M059J (cell line): ENCODE measurements at regions not wholly inside any gene's neighbourhood (a gene's known extent, or its start where the extent isn't known, plus 50 kb on each side); places are given as distances from the start of the nearest gene placed in this dataset.
A peak's percentile ranks its signal among the peaks of the same experiment; 100 is the strongest.
"Not testable (repeated sequence)": the region's sequence is repeated elsewhere in the genome, so short reads cannot be mapped to it uniquely, and the experiment has no call there.

Experiments
- DNase-seq: peaks from one replicate; pipeline ENCODE4 v3.0.0-alpha.2; 2012; ENCODE audit warnings: low read depth

DNA sequence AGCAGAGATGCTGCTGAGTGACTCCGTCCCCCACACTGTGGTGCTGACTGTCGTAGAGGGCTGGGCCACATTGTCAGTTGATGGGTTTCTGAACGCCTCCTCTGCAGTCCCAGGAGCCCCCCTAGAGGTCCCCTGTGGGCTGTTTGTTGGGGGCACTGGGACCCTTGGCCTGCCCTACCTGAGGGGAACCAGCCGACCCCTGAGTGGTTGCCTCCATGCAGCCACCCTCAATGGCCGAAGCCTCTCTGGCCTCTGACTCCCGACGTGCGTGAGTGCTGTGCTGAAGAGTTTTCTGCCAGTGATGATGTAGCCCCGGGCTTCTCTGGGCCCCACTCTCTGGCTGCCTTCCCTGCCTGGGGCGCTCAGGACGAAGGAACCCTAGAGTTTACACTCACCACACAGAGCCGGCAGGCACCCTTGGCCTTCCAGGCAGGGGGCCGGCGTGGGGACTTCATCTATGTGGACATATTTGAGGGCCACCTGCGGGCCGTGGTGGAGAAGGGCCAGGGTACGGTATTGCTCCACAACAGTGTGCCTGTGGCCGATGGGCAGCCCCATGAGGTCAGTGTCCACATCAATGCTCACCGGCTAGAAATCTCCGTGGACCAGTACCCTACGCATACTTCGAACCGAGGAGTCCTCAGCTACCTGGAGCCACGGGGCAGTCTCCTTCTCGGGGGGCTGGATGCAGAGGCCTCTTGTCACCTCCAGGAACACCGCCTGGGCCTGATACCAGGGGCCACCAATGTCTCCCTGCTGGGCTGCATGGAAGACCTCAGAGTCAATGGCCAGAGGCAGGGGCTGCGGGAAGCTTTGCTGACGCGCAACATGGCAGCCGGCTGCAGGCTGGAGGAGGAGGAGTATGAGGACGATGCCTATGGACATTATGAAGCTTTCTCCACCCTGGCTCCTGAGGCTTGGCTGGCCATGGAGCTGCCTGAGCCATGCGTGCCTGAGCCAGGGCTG, 181.1 kb downstream of the TBC1D2B start:
- not testable (repeated sequence) for DNase-seq

DNA sequence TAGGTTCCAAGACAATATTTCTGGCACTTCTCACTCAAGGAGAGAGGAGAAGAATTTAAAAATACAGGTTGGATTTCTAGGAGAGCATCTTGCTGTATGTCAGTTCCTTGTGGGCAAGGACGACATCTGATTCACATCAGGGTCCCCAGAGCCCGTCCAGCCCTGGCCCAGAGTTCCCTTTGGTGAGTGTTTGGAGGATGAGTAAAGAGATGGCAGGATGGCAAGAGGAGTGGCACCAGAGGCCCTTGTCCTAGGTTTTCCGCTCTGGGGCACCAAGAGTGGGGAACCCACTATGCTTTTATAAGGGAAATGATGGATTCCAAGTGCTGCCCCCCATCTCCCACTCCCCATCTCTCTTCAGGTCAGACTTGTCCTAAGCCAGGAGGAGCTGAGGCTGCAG, 181.8 kb downstream of the TBC1D2B start:
- DNase-seq: no peak

DNA sequence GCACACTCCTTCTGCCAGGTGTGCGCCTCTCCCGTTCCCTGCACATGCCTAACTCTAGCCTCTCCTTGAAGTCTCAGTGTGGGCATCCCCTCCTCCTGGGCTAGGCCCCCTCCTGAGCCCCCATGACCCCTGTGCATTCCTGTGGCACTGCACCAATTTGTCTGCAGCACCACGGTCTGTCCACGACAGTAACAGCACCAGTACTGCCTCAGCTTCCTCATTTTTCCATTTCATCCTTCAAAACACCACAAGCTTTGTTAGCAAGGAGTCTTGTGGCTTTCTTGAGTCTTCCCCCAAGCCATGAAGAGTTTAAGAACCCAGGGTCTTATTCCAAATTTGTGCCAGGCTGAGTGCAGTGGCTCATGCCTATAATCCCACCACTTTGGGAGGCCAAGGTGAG, 182.4 kb downstream of the TBC1D2B start:
- not testable (repeated sequence) for DNase-seq

DNA sequence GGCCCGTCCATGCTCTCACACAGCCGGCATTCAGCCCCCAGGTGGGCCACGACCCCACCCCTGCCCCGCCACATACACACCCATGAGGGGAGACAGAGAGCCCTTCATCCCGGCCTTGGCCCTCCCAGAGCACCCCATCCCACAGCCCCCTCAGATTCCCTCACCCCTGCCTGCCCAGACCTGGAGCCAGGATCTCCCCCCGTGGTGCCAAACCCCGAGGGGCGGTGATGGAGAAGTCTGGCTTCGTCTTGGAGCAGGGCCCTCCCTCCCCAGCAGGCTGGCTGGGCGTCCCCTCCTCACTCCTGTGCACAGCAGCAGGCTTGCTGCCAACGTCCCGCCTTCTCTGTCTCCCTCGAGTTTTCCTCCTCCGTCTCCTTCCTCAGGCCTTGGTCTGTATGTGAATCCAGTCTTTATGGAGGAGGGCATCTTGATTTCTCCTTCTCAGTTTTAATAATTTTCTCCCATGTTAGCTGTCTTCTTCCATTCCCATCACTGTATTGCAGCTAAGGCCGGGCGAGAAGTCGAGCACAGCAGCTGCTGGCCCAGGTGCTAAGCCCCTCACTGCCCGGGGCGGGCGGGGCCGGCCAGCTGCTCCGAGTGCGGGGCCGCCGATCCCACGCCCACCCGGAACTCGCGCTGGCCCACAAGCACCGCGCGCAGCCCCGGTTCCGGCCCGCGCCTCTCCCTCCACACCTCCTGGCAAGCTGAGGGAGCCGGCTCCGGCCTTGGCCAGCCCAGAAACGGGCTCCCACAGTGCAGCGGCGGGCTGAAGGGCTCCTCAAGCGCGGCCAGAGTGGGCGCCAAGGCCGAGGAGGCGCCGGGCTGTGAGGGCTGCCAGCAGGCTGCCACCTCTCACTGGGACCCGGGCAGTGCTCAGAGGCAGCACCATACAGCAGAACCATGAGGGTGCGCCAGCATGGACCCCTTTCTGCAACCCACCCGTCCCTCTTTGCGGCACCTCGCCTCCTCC, 183.6 kb downstream of the TBC1D2B start:
- not testable (repeated sequence) for DNase-seq

DNA sequence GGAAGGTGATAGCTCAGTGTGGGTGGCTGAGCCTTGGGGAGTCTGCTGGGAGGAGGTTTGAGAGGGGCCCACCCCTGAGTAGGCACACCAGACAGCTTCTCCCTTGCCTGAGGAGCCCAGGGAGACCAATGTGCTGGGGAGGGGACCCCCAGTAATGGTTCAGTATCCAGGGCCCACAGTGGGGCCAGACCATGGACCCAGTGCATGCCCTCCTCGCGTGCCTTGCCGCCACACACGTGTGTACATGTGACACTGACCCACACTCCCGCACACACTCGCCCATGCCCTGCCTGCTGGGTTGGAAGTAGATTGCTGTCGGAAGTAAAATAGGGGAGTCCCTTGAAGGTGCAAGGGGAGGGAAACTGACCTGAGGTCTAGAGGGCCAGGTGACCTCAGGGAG, 184.3 kb downstream of the TBC1D2B start:
- not testable (repeated sequence) for DNase-seq

DNA sequence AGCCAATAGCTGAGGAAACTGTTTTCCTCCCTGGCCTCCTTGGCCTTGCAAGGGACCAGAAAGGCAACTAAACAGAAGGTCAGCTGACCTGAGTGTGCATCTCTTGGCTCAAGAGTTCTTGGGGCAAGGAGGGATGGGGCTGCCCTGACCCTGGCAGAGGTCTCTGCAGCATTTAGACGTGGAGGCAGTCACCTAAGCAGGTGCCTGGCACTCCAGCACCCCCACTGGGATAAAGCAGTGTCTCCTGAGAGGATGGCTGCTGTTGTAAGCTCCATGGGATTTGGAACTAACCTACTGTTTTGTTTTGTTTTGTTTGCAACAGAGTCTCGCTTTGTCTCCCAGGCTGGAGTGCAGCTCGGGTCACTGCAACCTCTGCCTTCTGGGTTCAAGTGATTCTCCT, 185.2 kb downstream of the TBC1D2B start:
- no peak for DNase-seq

DNA sequence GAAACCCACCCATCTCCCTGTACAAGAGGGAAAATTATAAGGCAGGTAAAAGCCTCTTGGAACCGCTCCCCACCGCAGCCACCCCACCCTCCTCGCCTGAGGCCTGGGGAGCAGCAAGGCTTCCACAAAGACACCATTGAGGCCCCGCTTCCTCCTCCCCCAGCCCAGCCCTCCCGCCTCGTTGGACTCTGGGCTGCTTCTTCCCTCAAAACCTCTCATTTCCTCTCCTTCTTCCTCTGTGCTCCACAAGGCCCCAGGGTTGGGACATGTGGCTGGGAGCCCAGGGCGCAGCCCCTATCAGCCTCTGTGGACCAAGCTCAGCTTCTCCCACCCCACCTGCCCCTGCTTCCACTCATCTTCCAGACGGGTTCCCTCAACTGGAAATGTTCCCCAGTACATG, 185.6 kb downstream of the TBC1D2B start:
- not testable (repeated sequence) for DNase-seq

DNA sequence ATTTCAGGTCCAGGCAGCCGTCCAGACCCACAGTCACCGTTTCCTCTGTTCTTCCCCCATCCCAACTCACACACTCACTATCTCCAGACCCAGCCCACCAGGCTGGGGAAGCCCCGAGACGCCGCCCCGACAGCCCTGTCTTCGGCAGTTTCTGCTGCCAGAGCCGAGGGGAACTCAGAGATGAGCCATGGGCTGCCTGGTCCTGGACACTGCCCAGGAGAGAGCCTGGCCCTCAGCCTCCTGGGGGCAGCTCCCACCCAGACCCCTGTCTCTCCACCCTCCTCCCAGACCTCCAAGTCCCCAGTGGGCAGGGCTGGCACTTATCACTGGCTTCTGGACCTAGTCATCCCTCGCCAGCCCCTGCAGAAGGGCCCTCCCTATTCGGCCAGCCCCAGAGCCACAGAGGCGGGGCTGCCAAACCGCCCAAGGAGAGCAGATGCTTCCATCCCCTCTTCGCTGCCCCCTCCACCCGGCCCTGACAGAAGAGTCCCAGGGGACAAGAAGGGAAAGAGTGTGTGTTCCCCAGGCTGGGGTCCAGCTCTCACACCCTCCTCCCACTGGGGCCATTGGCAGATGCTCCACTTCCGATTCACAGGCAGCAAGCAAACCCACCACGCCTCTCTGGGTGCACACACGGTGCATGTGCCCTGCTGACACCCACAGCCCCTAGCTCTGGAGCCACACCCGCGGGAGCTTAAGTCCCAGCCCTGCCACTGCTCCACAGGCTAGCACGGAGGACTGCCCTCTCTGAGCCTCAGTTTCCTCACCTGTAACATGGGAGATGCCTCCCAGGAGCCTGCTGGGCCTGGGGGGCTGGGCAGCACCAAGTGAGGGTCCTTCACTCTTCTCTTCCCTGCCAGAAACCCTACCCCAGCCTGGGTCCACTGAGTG, 186.4 kb downstream of the TBC1D2B start:
- DNase-seq: not testable (repeated sequence)

DNA sequence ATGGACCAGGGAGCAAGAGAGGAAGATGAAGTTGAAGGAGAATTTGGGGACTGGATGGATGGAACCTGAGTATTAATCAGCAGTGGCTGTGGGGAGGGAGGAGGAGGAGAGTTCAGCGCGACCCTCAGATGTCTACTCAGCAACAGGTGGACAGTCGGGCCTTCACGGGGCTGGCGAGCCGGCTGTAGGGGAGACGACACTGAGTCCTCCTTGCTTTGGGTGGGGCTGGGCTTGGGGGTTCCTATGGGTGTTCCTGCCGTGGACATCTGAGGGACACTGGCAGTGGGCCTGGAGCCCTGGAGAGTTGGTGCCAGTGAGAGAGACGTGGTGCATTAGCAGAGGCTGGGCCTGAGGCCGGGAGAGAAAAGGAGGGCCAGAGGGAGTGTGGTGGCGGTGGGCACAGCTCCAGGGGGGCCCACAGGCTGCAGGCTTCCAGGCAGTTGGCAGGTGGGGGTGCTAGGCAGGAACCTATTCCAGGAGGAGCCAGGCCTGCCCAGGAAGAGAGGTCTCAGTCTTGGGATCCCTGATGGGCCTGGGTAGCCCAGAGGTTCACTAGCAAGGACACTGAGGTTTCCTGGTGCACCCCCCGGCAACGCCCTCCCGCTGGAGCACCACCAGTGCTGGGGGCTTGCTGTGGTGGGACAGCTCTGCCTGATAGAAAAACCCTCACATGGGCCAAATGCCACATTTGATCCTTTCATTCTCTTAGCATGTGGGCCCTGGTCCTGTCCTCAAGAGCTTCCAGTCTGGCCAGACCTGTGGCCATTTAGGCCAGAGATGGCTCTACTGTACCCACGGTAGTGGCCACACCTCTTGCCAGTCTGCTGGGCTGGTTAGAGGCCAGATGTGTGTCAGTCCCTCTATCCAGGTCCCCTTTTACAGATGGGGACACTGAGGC, 187.4 kb downstream of the TBC1D2B start:
- not testable (repeated sequence) for DNase-seq

DNA sequence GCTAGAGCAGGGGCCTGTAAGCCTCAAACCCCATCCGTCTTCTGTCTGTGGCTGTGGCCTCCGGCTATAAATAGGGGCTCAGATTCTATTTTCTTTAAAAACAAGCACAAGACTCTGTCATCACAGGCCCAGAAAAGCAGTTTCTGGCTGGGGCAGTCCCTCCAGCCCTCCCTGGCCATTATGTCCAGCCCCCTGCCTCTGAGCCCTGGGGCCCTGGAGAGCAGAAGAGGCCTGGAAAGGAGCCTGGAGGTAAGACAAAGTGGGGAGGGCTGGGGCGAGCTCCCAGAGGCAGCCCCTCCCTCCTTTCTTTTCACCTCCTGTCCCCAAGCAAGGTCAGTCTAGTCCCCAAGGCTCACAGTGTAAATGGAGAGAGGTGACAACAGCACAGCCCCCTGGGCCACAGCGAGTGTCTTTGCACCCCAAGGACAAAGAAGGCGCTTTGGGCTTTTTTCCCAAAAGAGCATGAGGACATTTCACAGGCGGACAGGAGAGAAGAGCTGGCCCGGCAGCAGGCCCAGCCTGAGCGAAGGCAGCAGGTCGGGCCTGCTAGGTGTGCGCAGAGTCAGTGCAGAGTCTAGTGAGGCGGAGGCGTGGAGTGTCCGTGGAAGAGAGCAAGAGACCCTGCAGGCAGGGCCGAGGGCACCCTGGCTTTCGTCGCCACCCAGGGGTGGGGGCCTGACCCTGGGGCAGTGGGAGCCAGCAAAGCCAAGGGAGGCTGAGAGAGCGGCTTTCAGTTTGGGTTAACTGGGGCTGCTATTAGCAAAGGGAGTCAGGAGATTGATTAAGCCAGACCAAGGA, 188.3 kb downstream of the TBC1D2B start:
- DNase-seq: peak; percentile 21

DNA sequence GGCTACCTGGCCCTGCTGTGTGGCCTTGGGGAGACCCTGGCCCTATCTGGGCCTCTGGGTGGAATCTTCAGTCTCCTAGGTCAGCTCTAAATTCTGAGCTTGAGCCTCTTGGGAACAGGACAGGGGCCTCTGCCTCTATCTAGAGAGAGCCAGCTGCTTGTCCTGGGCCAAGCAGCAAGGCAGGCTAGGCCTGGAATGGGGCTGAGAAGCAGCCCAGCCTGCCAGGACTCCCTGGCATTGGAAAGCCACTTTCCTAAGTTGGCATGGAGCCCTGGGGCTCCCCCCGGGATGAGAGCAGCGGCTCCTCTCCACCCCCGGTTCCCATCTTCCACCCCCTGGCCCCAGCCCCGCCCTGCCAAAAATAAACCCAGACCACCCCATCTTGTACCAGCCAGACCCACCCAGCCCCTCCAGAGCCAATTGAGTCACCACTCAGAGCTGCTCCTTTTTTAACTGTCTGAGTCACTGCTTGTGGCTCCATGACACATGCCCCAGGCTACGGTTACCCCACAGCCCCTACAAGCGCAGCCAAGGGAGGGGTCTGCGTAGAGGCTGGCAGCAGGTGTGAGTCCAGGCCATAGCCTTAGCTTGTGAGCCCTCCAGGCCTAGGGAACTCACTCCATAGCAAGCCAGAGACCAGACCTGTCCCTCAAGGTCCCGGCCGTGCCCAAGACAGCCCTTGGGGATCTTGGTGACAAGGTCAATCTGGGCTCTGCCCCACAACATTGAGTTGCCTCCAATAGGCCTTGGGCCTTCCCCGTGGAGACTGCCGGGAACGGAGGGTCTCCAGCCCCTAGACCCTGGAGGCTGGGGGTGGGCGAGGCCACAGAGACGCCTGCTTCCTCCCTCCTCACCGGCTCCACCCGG, 189.7 kb downstream of the TBC1D2B start:
- not testable (repeated sequence) for DNase-seq

DNA sequence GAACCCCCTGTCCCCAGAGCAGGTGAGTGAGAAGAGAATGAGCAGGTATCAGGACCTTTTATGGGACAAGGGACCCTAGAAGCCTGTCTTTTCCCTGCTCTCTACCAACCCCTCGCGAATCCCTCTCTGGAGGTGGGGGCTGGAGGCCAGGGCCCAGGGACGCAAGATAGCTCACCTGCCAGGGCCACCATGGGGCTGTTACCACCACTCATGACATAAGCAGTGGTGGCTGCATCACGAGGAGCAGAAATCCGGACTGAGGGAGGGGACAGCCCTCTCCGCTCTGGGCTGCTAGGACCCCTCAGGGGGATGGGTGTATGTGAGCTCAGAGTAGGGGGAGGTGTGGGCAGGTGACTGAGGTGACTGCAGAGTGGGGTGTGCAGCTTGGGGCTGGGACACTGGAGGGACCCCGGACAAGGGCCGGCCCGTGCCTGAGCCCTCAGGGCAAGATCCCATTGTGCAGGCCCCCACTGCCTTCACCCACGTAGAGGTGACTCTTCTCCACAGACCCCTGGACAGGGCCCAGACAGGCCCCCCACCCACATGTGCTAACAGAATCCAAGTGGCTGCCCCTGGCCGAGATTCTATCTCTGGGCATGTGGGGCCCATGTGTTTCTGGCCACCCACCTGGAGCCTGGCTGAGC, 190.6 kb downstream of the TBC1D2B start:
- DNase-seq: no peak

DNA sequence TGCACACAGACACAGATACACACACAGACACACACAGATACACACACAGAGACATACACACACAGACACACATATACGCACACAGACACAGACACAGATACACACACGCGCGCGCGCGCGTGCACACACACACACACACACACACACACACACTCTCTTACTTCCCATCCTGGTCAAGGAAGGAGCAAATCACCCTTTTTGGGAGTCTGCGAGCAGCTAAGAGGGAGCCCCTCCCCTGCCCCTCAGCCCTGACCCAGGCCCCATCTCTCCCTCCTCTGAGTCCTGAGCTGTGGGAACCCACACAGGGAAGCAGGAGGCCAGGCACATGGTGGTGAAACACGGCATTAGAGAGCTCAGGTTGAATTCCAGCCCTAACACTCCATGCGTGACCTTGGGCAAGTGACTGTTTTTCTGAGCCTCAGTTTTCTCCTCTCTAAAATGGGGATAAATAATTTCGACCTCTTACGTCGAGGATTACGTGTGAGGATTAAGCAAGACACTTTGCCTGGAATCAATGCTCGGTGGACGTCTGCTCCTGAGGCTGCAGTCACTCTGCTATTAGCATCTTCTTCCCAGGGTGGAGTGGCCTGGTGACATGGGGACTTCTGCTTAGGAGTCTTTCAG, 191.5 kb downstream of the TBC1D2B start:
- not testable (repeated sequence) for DNase-seq

DNA sequence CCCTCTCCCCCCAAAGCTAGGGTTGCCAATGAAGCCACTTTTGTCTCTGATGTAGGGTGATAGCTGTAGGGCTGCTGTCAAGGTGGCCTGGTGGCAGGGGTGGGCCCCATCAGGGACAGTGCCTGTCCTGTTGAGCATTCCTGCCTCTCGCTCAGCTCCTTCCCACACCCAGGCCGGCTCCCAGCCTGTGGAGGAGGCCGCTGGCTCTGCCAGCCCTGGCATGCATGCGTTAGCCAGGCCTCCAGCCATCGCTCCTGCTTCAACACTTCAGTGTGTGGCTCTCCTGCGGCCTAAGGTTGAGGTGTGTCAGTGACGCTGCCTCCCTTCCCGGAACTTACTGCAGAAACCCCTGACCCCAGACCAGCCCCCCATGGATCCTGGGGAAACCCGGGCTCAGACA, 194.5 kb downstream of the TBC1D2B start:
- DNase-seq: not testable (repeated sequence)

DNA sequence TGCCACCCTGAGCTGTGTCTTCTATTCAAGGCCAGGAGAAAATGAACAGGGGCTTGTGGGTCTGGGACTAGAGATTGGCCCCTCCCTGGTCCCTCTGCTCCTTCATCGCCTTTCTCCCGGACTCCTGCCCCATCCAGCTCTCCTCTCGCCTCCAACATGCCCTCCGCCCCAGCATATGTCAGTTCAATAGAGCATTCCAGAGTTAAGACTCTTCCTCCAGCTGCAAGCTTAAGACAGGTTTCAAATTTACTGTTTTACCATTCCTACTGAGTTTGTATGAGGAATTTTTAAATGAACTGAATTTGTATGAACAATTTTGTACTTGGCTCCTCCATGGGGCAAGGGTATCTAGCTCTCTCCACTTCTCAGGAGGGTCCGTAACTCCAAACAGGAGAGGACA, 195.6 kb downstream of the TBC1D2B start:
- DNase-seq: no peak

DNA sequence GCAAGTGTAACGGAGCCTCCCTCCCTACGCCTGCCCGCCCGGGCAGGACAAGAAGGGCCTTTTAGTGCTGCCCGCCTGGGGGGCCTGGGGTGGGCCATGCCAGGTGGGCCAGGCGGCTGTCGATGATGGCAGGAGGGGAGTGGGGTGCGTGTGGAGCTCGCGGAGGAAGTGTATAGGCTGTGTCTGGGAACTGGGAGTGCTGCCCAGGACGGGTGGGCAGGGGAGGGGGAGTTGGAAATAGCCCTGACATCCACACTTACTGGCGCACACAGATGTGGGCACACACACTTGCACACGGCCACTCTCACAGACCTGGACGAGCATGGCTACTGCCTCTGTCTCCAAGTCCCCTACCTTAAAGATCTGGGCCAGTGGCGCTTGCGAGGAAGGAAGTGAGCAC, 196.0 kb downstream of the TBC1D2B start:
- DNase-seq: not testable (repeated sequence)

DNA sequence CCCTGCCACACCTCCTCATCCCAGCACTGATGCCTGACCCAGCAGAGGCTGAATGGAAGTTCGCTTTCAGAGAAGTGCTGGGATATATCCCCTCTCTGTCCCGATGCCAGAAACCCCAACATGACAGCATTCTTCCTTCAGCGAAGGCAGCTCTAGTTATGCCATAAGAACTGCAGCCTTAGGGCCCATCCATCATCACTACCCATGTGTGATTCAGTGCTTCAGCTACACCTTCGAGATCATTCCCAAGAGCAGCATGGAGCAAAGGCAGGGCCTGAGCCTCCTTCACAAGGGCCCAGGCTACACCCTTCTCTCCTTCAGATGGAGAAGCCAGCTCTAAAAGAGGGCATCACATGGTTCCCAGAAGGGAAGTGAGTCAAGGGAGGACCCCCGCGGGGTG, 198.0 kb downstream of the TBC1D2B start:
- DNase-seq: not testable (repeated sequence)
